ENCODE measurements at regions not wholly inside any gene's neighbourhood (a gene's known extent, or its start where the extent isn't known, plus 50 kb on each side); places are given as distances from the start of the nearest gene placed in this dataset.

DNA sequence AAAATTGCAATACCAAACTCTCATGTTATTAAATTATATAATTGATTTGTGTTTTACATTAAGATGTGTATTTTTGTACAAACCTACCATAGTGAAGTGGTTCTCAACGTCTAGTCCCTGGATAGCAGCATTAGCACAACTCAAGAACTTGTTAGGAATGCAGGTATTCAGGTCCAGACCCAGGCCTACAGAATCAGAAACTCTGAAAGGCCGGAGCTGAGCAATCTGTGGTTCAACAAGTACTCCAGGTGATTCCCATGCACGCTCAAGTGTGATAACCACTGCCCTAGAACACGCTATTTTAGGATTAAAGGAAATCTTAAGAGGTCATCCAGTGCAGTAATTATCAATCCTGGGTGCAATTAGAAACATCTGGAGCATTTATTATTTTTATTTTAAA, 456.3 kb downstream of the IRS2 start:
- Histone ChIP-seq H3F3A (ENCODE audit: low read length, unreplicated experiment) (no peaks in the 10 kb centered on the region), H4K20me1 (ENCODE audit: low read length) (no peaks in the 10 kb centered on the region), H3K79me2 (ENCODE audit: low read length) (no peaks in the 10 kb centered on the region), H2AFZ (ENCODE audit: low read length) (no peak overlapping the region), H3K4me3 (ENCODE audit: low read length) (no peak overlapping the region), H3K36me3 (ENCODE audit: low read depth, low read length) (no peaks in the 10 kb centered on the region), H3K9me2 (replicated peaks; ENCODE audit: low read length) (no peaks in the 10 kb centered on the region), H3K4me2 (ENCODE audit: low read length) (no peak overlapping the region), H3K9me3 (ENCODE audit: low read length) (no peaks in the 10 kb centered on the region), H3K27me3 (ENCODE audit: low read length) (no peaks in the 10 kb centered on the region), H3K4me1 (ENCODE audit: insufficient read depth, low read length) (peaks cover 12% of the 10 kb centered on the region), H3K9ac (ENCODE audit: low read length) (no peak overlapping the region), H3K27ac (ENCODE audit: low read length) (no peak overlapping the region)
- ChIA-PET POLR2A (ENCODE audit: unreplicated experiment) (no interaction called here), CTCF (no interaction called here)
- no peak for ATAC-seq
- TF ChIP-seq, protein P1, sequence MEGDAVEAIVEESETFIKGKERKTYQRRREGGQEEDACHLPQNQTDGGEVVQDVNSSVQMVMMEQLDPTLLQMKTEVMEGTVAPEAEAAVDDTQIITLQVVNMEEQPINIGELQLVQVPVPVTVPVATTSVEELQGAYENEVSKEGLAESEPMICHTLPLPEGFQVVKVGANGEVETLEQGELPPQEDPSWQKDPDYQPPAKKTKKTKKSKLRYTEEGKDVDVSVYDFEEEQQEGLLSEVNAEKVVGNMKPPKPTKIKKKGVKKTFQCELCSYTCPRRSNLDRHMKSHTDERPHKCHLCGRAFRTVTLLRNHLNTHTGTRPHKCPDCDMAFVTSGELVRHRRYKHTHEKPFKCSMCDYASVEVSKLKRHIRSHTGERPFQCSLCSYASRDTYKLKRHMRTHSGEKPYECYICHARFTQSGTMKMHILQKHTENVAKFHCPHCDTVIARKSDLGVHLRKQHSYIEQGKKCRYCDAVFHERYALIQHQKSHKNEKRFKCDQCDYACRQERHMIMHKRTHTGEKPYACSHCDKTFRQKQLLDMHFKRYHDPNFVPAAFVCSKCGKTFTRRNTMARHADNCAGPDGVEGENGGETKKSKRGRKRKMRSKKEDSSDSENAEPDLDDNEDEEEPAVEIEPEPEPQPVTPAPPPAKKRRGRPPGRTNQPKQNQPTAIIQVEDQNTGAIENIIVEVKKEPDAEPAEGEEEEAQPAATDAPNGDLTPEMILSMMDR (conservative IDR thresholded peaks at IDR 0.05; ENCODE audit: low read depth, low read length), result no peak
- TF ChIP-seq EZH2 (IDR thresholded peaks at IDR 0.05; ENCODE audit: low read length, unreplicated experiment) (no peak), EZH2phosphoT487 (IDR thresholded peaks at IDR 0.05; ENCODE audit: borderline replicate concordance, low read length) (no peak)
- no peak for DNase-seq
- intact Hi-C loops (cut with micrococcal nuclease), result no loop called here
- BruUV-seq (replicated peaks), result no TSS peak

DNA sequence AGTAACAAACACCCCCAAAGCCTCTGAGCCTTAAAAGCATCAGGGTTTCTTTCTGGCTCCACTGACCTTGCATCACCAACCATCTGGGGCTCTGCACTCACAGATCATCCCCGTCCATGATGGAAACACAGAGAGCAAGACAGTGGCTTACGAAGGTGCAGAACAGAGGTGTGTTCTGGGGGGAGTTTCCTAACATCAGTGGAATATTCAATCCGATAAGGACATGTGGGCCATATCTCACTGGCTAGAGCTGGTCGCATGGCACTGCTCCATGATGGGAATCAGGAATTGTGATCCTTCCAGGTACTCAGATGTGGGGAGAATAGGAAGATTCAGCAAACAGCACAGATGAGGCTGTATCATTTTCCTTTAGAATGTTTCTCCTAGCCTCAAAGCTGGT, 457.2 kb downstream of the IRS2 start:
- TF ChIP-seq, protein P1 (conservative IDR thresholded peaks at IDR 0.05; ENCODE audit: low read depth, low read length), result no peak
- TF ChIP-seq EZH2phosphoT487 (IDR thresholded peaks at IDR 0.05; ENCODE audit: borderline replicate concordance, low read length), result no peak
- TF ChIP-seq EZH2 (IDR thresholded peaks at IDR 0.05; ENCODE audit: low read length, unreplicated experiment), result no peak
- ChIA-PET CTCF (no interaction called here), POLR2A (ENCODE audit: unreplicated experiment) (no interaction called here)
- ATAC-seq (no peak), DNase-seq (no peak)
- H3K9ac ChIP-seq (ENCODE audit: low read length), result no peak overlapping the region
- no peaks in the 10 kb centered on the region for H3F3A ChIP-seq (ENCODE audit: low read length, unreplicated experiment)
- no peaks in the 10 kb centered on the region for H4K20me1 ChIP-seq (ENCODE audit: low read length)
- no peaks in the 10 kb centered on the region for H3K9me3 ChIP-seq (ENCODE audit: low read length)
- H3K27ac ChIP-seq (ENCODE audit: low read length), result no peak overlapping the region
- H3K9me2 ChIP-seq (replicated peaks; ENCODE audit: low read length), result no peaks in the 10 kb centered on the region
- no peaks in the 10 kb centered on the region for H3K27me3 ChIP-seq (ENCODE audit: low read length)
- no peak overlapping the region for H2AFZ ChIP-seq (ENCODE audit: low read length)
- intact Hi-C loops (cut with micrococcal nuclease), result no loop called here
- peaks cover 12% of the 10 kb centered on the region for H3K4me1 ChIP-seq (ENCODE audit: insufficient read depth, low read length)
- no peaks in the 10 kb centered on the region for H3K79me2 ChIP-seq (ENCODE audit: low read length)
- no TSS peak for BruUV-seq (replicated peaks)
- no peak overlapping the region for H3K4me3 ChIP-seq (ENCODE audit: low read length)
- no peak overlapping the region for H3K4me2 ChIP-seq (ENCODE audit: low read length)
- no peaks in the 10 kb centered on the region for H3K36me3 ChIP-seq (ENCODE audit: low read depth, low read length)

DNA sequence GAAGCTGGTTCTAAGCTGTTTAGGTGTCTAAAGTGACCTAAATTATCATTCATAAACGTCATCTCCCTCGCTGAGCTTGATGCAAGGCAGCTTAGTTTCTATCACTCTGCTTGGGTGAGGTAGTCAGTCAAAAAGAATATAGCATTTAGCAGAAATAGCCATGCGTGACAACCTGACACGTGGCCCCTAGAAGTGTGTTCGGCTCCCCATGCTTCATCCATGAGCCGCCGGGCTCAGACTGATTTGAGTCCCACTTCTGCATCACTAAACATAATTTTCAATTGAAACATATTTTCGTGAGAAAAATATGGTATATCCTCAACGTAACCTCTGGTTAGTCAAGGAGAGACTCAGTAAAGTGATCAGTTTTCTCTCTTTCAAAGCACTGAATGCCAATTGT, 459.8 kb downstream of the IRS2 start:
- POLR2A ChIA-PET (ENCODE audit: unreplicated experiment), result no interaction called here
- Histone ChIP-seq H3K4me3 (ENCODE audit: low read length) (no peak overlapping the region), H3F3A (ENCODE audit: low read length, unreplicated experiment) (no peaks in the 10 kb centered on the region), H2AFZ (ENCODE audit: low read length) (no peak overlapping the region), H3K4me2 (ENCODE audit: low read length) (no peak overlapping the region), H3K27ac (ENCODE audit: low read length) (no peak overlapping the region), H4K20me1 (ENCODE audit: low read length) (no peaks in the 10 kb centered on the region), H3K79me2 (ENCODE audit: low read length) (no peaks in the 10 kb centered on the region), H3K36me3 (ENCODE audit: low read depth, low read length) (no peaks in the 10 kb centered on the region), H3K9me2 (replicated peaks; ENCODE audit: low read length) (no peaks in the 10 kb centered on the region), H3K9me3 (ENCODE audit: low read length) (no peaks in the 10 kb centered on the region), H3K4me1 (ENCODE audit: insufficient read depth, low read length) (peaks cover 8% of the 10 kb centered on the region; the same call in 1 of the 2 replicates), H3K9ac (ENCODE audit: low read length) (no peak overlapping the region), H3K27me3 (ENCODE audit: low read length) (no peaks in the 10 kb centered on the region)
- CTCF ChIA-PET, result no interaction called here
- no peak for ATAC-seq
- BruUV-seq (replicated peaks), result no TSS peak
- intact Hi-C loops (cut with micrococcal nuclease), result no loop called here
- no peak for DNase-seq
- no peak for TF ChIP-seq EZH2 (IDR thresholded peaks at IDR 0.05; ENCODE audit: low read length, unreplicated experiment)
- TF ChIP-seq, protein P1 (conservative IDR thresholded peaks at IDR 0.05; ENCODE audit: low read depth, low read length), result no peak
- no peak for TF ChIP-seq EZH2phosphoT487 (IDR thresholded peaks at IDR 0.05; ENCODE audit: borderline replicate concordance, low read length)

All from PC-3 (cell line).